NCI-H146 (cell line): ENCODE measurements at regions not wholly inside any gene's neighbourhood (a gene's known extent, or its start where the extent isn't known, plus 50 kb on each side); places are given as distances from the start of the nearest gene placed in this dataset.

Source experiments
- DNase-seq: peaks from one replicate; lab custom pipeline; 2025; lab: John Stamatoyannopoulos, UW

- DNase-seq, result no peak
These were observed 50.4 kb upstream of the KDR start for GRCh38 chr4:55175779-55176231.

GRCh38 chr4:55176497-55176896 is 51.1 kb upstream of the KDR start:
- DNase-seq, result no peak

- no peak for DNase-seq
These were observed 52.1 kb upstream of the KDR start for GRCh38 chr4:55177461-55177860.

- no peak for DNase-seq
These were observed 53.0 kb upstream of the KDR start for GRCh38 chr4:55178226-55179005.

GRCh38 chr4:55181010-55182005 is 55.9 kb upstream of the KDR start:
- no peak for DNase-seq

- DNase-seq, result no peak
These were observed 58.7 kb upstream of the KDR start for GRCh38 chr4:55183926-55184599.

GRCh38 chr4:55184600-55185523 is 59.5 kb upstream of the KDR start:
- peak; percentile 58 for DNase-seq

- no peak for DNase-seq
These were observed 60.7 kb upstream of the KDR start for GRCh38 chr4:55186123-55186522.

GRCh38 chr4:55186700-55187099 is 61.3 kb upstream of the KDR start:
- DNase-seq, result no peak

- DNase-seq, result no peak
These were observed 88.8 kb upstream of the KDR start for GRCh38 chr4:55214172-55214571.

- no peak for DNase-seq
These were observed 89.7 kb upstream of the KDR start for GRCh38 chr4:55215087-55215486.

GRCh38 chr4:55216863-55217635 is 91.7 kb upstream of the KDR start:
- DNase-seq, result no peak

- DNase-seq, result no peak
These were observed 92.6 kb upstream of the KDR start for GRCh38 chr4:55218041-55218440.

- DNase-seq, result no peak
These were observed 108.2 kb upstream of the SRD5A3 start for GRCh38 chr4:55237839-55238238.

- DNase-seq, result no peak
These were observed 107.6 kb upstream of the SRD5A3 start for GRCh38 chr4:55238407-55238806.

GRCh38 chr4:55241461-55241860 is 104.6 kb upstream of the SRD5A3 start:
- no peak for DNase-seq

GRCh38 chr4:55242506-55242905 is 103.5 kb upstream of the SRD5A3 start:
- no peak for DNase-seq

- DNase-seq, result no peak
These were observed 98.5 kb upstream of the SRD5A3 start for GRCh38 chr4:55247521-55247920.

- no peak for DNase-seq
These were observed 97.3 kb upstream of the SRD5A3 start for GRCh38 chr4:55248756-55249155.

GRCh38 chr4:55249476-55249875 is 96.6 kb upstream of the SRD5A3 start:
- DNase-seq, result no peak
